Keratinocyte (primary cell): ENCODE measurements at regions not wholly inside any gene's neighbourhood (a gene's known extent, or its start where the extent isn't known, plus 50 kb on each side); places are given as distances from the start of the nearest gene placed in this dataset.

Experiments
- DNase-seq: peaks from one replicate; pipeline ENCODE4 v3.0.0-alpha.2; 2011; ENCODE audit warnings: low read depth, missing footprints, low spot score
- FAIRE-seq: peaks from 2 replicates; lab custom pipeline; 2011; peaks lifted over from hg19 to GRCh38; lab: Jason Lieb, UNC
- H2AFZ ChIP-seq: 2 replicates; pipeline ENCODE4 v1.6.0; 2012; ENCODE audit warnings: low read length, control low read depth, inconsistent platforms; ENCODE audit not compliant: control insufficient read depth
- H3K27ac ChIP-seq: 2 replicates; pipeline ENCODE4 v1.5.1; 2011; ENCODE audit warnings: low read length; ENCODE audit not compliant: control insufficient read depth, insufficient read depth
- H3K27me3 ChIP-seq: 3 replicates; pipeline ENCODE4 v1.6.0; 2011; ENCODE audit warnings: low read length; ENCODE audit not compliant: control insufficient read depth, insufficient read depth; ENCODE audit errors: extremely low read depth
- H3K36me3 ChIP-seq, 2 experiments: 2 replicates in 1 of 2; 3 replicates in 1 of 2; pipeline ENCODE4 v1.5.1; 2011; ENCODE audit warnings: low read length in 2 of 2, mild to moderate bottlenecking in 1 of 2; ENCODE audit not compliant: control insufficient read depth in 2 of 2, insufficient read depth in 2 of 2; ENCODE audit errors: extremely low read depth in 1 of 2
- H3K4me1 ChIP-seq: 3 replicates; pipeline ENCODE4 v1.5.1; 2011; ENCODE audit warnings: low read length; ENCODE audit not compliant: control insufficient read depth, insufficient read depth; ENCODE audit errors: extremely low read depth
- H3K4me2 ChIP-seq: 3 replicates; pipeline ENCODE4 v1.6.0; 2011; ENCODE audit warnings: low read depth, low read length; ENCODE audit not compliant: control insufficient read depth, insufficient read depth; ENCODE audit errors: extremely low read depth
- H3K4me3 ChIP-seq, 3 experiments: fragments of 200-600 bp in 1 of 3; sonication (generic) in 1 of 3; 2 replicates in 2 of 3; 3 replicates in 1 of 3; pipeline ENCODE4 v1.5.1; 2011 to 2016; ENCODE audit warnings: low read length in 3 of 3, mild to moderate bottlenecking in 3 of 3, control low read depth in 2 of 3, inconsistent platforms in 1 of 3, low read depth in 1 of 3, mixed read lengths in 1 of 3, mixed run types in 1 of 3, moderate library complexity in 1 of 3; ENCODE audit not compliant: control insufficient read depth in 2 of 3, insufficient read depth in 2 of 3; ENCODE audit errors: extremely low read depth in 1 of 3
- H3K79me2 ChIP-seq: 2 replicates; pipeline ENCODE4 v1.6.0; 2012; ENCODE audit warnings: low read length; ENCODE audit not compliant: control insufficient read depth, insufficient read depth
- H3K9ac ChIP-seq: 3 replicates; pipeline ENCODE4 v1.6.0; 2011; ENCODE audit warnings: low read length; ENCODE audit not compliant: control insufficient read depth, insufficient read depth; ENCODE audit errors: extremely low read depth
- H3K9me1 ChIP-seq: 3 replicates; pipeline ENCODE4 v1.6.0; 2011; ENCODE audit warnings: low read length; ENCODE audit not compliant: control insufficient read depth, insufficient read depth; ENCODE audit errors: extremely low read depth
- H3K9me3 ChIP-seq: 2 replicates; pipeline ENCODE4 v1.5.1; 2012; ENCODE audit warnings: low read depth, low read length; ENCODE audit not compliant: control insufficient read depth
- H4K20me1 ChIP-seq: 3 replicates; pipeline ENCODE4 v1.6.0; 2011; ENCODE audit warnings: low read length; ENCODE audit not compliant: control insufficient read depth, insufficient read depth; ENCODE audit errors: extremely low read depth
- EZH2 ChIP-seq: IDR thresholded peaks from one replicate; pipeline ENCODE4 v1.6.1; 2012; ENCODE audit warnings: inconsistent platforms, mild to moderate bottlenecking, low read length, moderate library complexity
- dilution Hi-C: fragments of 300-500 bp; cut with MboI; formaldehyde crosslinking; loops from one replicate; pipeline ENCODE4 v1.7.0; 2020; ENCODE audit warnings: low sequenced_read_pairs; ENCODE audit not compliant: extremely low pct_ligation_motif_present
- TF ChIP-seq, protein P1 (sequence below), 3 experiments: IDR thresholded peaks in 1 of 3; conservative IDR thresholded peaks in 1 of 3; optimal IDR thresholded peaks in 1 of 3; 2 replicates in 2 of 3; 3 replicates in 1 of 3; pipeline versions ENCODE3 to v1.5.1; 2011; ENCODE audit warnings: low read length in 3 of 3, mild to moderate bottlenecking in 3 of 3, moderate library complexity in 2 of 3, control low read depth in 1 of 3, inconsistent platforms in 1 of 3; ENCODE audit not compliant: insufficient read depth in 2 of 3; ENCODE audit errors: extremely low read depth in 1 of 3

DNA sequence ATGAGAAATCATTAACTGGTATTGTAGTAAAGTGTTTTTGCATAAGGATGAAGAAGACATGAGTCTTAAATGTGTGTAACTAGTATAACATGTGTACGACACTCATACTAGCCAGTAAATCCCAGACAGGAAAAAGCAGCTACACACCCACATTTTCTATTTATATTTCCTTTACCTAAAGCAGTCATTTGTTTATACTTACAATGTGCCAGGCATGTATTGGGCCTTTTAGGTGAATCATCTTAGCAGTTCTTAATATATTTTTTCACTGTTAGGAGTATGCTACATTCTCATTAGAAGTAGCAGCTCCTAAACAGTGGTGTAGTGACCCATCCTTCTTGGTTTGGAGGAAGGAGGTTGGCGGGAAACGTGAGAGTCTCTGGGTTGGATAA is 55.8 kb upstream of the TMC1 start:
- Histone ChIP-seq H4K20me1 (no peaks in the 10 kb centered on the region), H3K9ac (no peak overlapping the region), H3K27ac (no peak overlapping the region), H3K36me3 (no peaks in the 10 kb centered on the region), H3K27me3 (no peaks in the 10 kb centered on the region), H3K79me2 (no peaks in the 10 kb centered on the region), H3K4me3 (no peak overlapping the region), H3K4me2 (no peak overlapping the region), H3K9me3 (no peaks in the 10 kb centered on the region), H3K9me1 (no peaks in the 10 kb centered on the region), H2AFZ (no peak overlapping the region), H3K4me1 (peaks cover 5% of the 10 kb centered on the region)
- TF ChIP-seq, protein P1, sequence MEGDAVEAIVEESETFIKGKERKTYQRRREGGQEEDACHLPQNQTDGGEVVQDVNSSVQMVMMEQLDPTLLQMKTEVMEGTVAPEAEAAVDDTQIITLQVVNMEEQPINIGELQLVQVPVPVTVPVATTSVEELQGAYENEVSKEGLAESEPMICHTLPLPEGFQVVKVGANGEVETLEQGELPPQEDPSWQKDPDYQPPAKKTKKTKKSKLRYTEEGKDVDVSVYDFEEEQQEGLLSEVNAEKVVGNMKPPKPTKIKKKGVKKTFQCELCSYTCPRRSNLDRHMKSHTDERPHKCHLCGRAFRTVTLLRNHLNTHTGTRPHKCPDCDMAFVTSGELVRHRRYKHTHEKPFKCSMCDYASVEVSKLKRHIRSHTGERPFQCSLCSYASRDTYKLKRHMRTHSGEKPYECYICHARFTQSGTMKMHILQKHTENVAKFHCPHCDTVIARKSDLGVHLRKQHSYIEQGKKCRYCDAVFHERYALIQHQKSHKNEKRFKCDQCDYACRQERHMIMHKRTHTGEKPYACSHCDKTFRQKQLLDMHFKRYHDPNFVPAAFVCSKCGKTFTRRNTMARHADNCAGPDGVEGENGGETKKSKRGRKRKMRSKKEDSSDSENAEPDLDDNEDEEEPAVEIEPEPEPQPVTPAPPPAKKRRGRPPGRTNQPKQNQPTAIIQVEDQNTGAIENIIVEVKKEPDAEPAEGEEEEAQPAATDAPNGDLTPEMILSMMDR (optimal IDR thresholded peaks at IDR 0.05 in 1 of 3, IDR thresholded peaks at IDR 0.05 in 1 of 3, conservative IDR thresholded peaks at IDR 0.05 in 1 of 3; ENCODE audit: extremely low read depth in 1 of 3, insufficient read depth in 2 of 3, low read length in 3 of 3): no peak
- no peak for TF ChIP-seq EZH2
- FAIRE-seq (no peak), DNase-seq (no peak)
- dilution Hi-C loops: no loop called here

DNA sequence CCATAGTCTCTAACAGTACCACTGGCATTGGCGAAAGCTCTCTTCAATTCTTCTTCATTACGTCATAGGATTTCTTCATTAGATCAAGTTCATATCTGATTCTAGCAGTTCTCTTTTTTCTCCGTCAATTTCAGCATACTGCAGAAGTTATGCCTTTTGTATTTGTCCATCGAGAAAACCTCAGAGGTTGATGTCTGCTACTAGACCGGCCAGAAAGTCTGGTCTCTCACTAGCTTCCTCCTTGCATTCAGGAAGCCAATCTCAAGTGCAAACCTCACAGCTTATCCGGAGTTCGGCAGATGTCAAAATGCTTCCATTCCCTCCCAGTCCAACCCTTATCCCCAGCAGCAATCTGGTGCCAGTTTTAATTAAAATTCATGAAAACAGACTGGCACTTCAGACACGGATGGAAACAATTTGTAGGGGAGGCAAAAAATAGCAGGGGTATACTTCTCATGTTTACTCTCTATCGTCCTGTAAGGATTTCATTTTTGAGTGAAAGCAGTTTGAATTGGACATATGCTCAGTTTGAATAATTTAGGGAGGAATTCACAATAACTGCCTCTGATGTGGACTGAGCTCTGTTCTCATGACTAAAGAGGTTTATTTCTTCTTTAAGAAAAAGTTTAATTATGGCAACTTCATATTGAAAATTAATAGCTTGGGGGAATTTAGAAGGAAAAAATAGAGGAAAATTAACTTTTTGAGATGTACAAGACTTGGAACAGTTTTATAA is 56.4 kb upstream of the TMC1 start:
- FAIRE-seq (no peak), DNase-seq (no peak)
- H3K9me3 ChIP-seq: no peaks in the 10 kb centered on the region
- H3K9ac ChIP-seq: no peak overlapping the region
- dilution Hi-C loops: no loop called here
- H4K20me1 ChIP-seq: no peaks in the 10 kb centered on the region
- H2AFZ ChIP-seq: no peak overlapping the region
- no peak overlapping the region for H3K27ac ChIP-seq
- H3K36me3 ChIP-seq: no peaks in the 10 kb centered on the region
- H3K4me2 ChIP-seq: no peak overlapping the region
- no peaks in the 10 kb centered on the region for H3K27me3 ChIP-seq
- TF ChIP-seq EZH2: no peak
- TF ChIP-seq, protein P1 (optimal IDR thresholded peaks at IDR 0.05 in 1 of 3, IDR thresholded peaks at IDR 0.05 in 1 of 3, conservative IDR thresholded peaks at IDR 0.05 in 1 of 3; ENCODE audit: extremely low read depth in 1 of 3, insufficient read depth in 2 of 3, low read length in 3 of 3): no peak
- no peaks in the 10 kb centered on the region for H3K4me1 ChIP-seq
- H3K79me2 ChIP-seq: no peaks in the 10 kb centered on the region
- no peak overlapping the region for H3K4me3 ChIP-seq
- no peaks in the 10 kb centered on the region for H3K9me1 ChIP-seq
